Mesenchymal stem cell (in vitro differentiated cells and primary cell): ENCODE measurements at regions not wholly inside any gene's neighbourhood (a gene's known extent, or its start where the extent isn't known, plus 50 kb on each side); places are given as distances from the start of the nearest gene placed in this dataset.

ENCODE experiments used
- DNase-seq: peaks from one replicate; pipeline ENCODE4 v3.0.0-alpha.2; 2013
- H2AFZ ChIP-seq: one replicate; pipeline ENCODE4 v1.6.1; 2013; ENCODE audit warnings: low read depth, mild to moderate bottlenecking, control low read depth, inconsistent platforms, low read length, moderate library complexity
- H2AK5ac ChIP-seq: 2 replicates; pipeline ENCODE4 v1.6.1; 2013; ENCODE audit warnings: low read length, moderate library complexity, mild to moderate bottlenecking, inconsistent platforms; ENCODE audit not compliant: severe bottlenecking
- H2BK120ac ChIP-seq: one replicate; pipeline ENCODE4 v1.6.1; 2013; ENCODE audit warnings: low read depth, mild to moderate bottlenecking, inconsistent platforms, low read length, moderate library complexity
- H2BK12ac ChIP-seq, 2 experiments: one replicate each; pipeline ENCODE4 v1.6.1; 2013; ENCODE audit warnings: inconsistent platforms in 2 of 2, low read length in 2 of 2, mild to moderate bottlenecking in 2 of 2, moderate library complexity in 2 of 2, control low read depth in 1 of 2
- H2BK15ac ChIP-seq: one replicate; pipeline ENCODE4 v1.6.1; 2013; ENCODE audit warnings: mild to moderate bottlenecking, low read depth, inconsistent platforms; ENCODE audit not compliant: poor library complexity, severe bottlenecking
- H2BK5ac ChIP-seq: 2 replicates; pipeline ENCODE4 v1.6.1; 2013; ENCODE audit warnings: low read depth, mild to moderate bottlenecking, low read length, control low read depth, inconsistent platforms; ENCODE audit not compliant: poor library complexity, severe bottlenecking
- H3K14ac ChIP-seq, 2 experiments: one replicate each; pipeline ENCODE4 v1.6.1; 2013; ENCODE audit warnings: inconsistent platforms in 2 of 2, low read length in 2 of 2, control low read depth in 1 of 2, mild to moderate bottlenecking in 1 of 2, moderate library complexity in 1 of 2
- H3K18ac ChIP-seq, 2 experiments: one replicate each; pipeline ENCODE4 v1.6.1; 2013; ENCODE audit warnings: inconsistent platforms in 2 of 2, low read length in 2 of 2, control low read depth in 1 of 2, low read depth in 1 of 2, mild to moderate bottlenecking in 1 of 2
- H3K23ac ChIP-seq, 2 experiments: one replicate each; pipeline ENCODE4 v1.6.1; 2013; ENCODE audit warnings: inconsistent platforms in 2 of 2, low read length in 2 of 2, mild to moderate bottlenecking in 2 of 2, moderate library complexity in 2 of 2, control low read depth in 1 of 2
- H3K27ac ChIP-seq: 2 replicates; pipeline ENCODE4 v1.5.1; 2013; ENCODE audit warnings: mild to moderate bottlenecking, moderate library complexity, low read length, control low read depth, inconsistent platforms; ENCODE audit not compliant: poor library complexity, severe bottlenecking
- H3K27me3 ChIP-seq, 2 experiments: 2 replicates each; pipeline versions ENCODE4 v1.6.1 to v1.7.0; 2013; ENCODE audit warnings: low read length in 2 of 2, mild to moderate bottlenecking in 2 of 2, moderate library complexity in 2 of 2, control low read depth in 1 of 2, inconsistent platforms in 1 of 2; ENCODE audit not compliant: control insufficient read depth in 1 of 2, insufficient read depth in 1 of 2
- H3K36me3 ChIP-seq, 2 experiments: 2 replicates each; pipeline versions ENCODE4 v1.6.1 to v1.7.0; 2013; ENCODE audit warnings: low read length in 2 of 2, control low read depth in 1 of 2, inconsistent platforms in 1 of 2, low read depth in 1 of 2, mild to moderate bottlenecking in 1 of 2; ENCODE audit not compliant: insufficient read depth in 2 of 2, control insufficient read depth in 1 of 2
- H3K4ac ChIP-seq, 2 experiments: one replicate each; pipeline ENCODE4 v1.6.1; 2013; ENCODE audit warnings: inconsistent platforms in 2 of 2, low read length in 2 of 2, mild to moderate bottlenecking in 2 of 2, moderate library complexity in 2 of 2, control low read depth in 1 of 2, low read depth in 1 of 2
- H3K4me1 ChIP-seq: 2 replicates; pipeline ENCODE4 v1.6.1; 2013; ENCODE audit warnings: low read depth, low read length, control low read depth; ENCODE audit not compliant: control insufficient read depth, insufficient read depth
- H3K4me2 ChIP-seq: 2 replicates; pipeline ENCODE4 v1.6.1; 2013; ENCODE audit warnings: low read length, mild to moderate bottlenecking, inconsistent platforms; ENCODE audit not compliant: poor library complexity, severe bottlenecking
- H3K4me3 ChIP-seq, 2 experiments: 2 replicates each; pipeline versions ENCODE4 v1.5.1 to v1.7.0; 2013; ENCODE audit warnings: low read length in 2 of 2, mild to moderate bottlenecking in 2 of 2, control low read depth in 1 of 2, low read depth in 1 of 2; ENCODE audit not compliant: insufficient read depth in 1 of 2
- H3K79me1 ChIP-seq: replicated peaks from 2 replicates; pipeline ENCODE4 v1.6.1; 2013; ENCODE audit warnings: mild to moderate bottlenecking, control low read depth, low read length, inconsistent platforms; ENCODE audit not compliant: poor library complexity, severe bottlenecking
- H3K9ac ChIP-seq: 2 replicates; pipeline ENCODE4 v1.7.0; 2013; ENCODE audit warnings: mild to moderate bottlenecking, low read length, moderate library complexity
- H3K9me3 ChIP-seq: 2 replicates; pipeline ENCODE4 v1.7.0; 2013; ENCODE audit warnings: mild to moderate bottlenecking, low read length; ENCODE audit not compliant: control insufficient read depth
- H4K8ac ChIP-seq: one replicate; pipeline ENCODE4 v1.6.1; 2013; ENCODE audit warnings: inconsistent platforms, mild to moderate bottlenecking, low read length, moderate library complexity
- H4K91ac ChIP-seq: one replicate; pipeline ENCODE4 v1.6.1; 2013; ENCODE audit warnings: mild to moderate bottlenecking, low read length, inconsistent platforms
- WGBS: methylation state at CpG from one replicate; pipeline ENCODE4 v1.1.7; 2013; ENCODE audit warnings: mixed read lengths; 5-methylcytosine and 5-hydroxymethylcytosine counted together

GRCh38 chr7:81355911-81356310, 413.9 kb downstream of the HGF start:
- Histone ChIP-seq H3K79me1 (no peaks in the 10 kb centered on the region), H4K91ac (no peak overlapping the region), H3K14ac (no peak overlapping the region), H2BK12ac (no peak overlapping the region), H4K8ac (no peak overlapping the region), H3K27me3 (no peaks in the 10 kb centered on the region), H3K4me2 (no peak overlapping the region), H3K23ac (no peak overlapping the region), H3K4me1 (no peaks in the 10 kb centered on the region), H3K18ac (no peak overlapping the region), H3K4ac (no peak overlapping the region), H3K4me3 (no peak overlapping the region), H2BK120ac (no peak overlapping the region), H3K9ac (no peak overlapping the region), H2AFZ (no peak overlapping the region), H3K36me3 (no peaks in the 10 kb centered on the region), H2AK5ac (no peak overlapping the region), H2BK15ac (no peak overlapping the region), H3K27ac (no peak overlapping the region), H3K9me3 (no peaks in the 10 kb centered on the region), H2BK5ac (no peak overlapping the region)
- 100% methylated on average over 2 of the region's 2 CpGs for WGBS
- no peak for DNase-seq

- Histone ChIP-seq H2AK5ac (no peak overlapping the region), H2BK120ac (no peak overlapping the region), H3K27me3 (no peaks in the 10 kb centered on the region), H3K27ac (no peak overlapping the region), H3K9me3 (no peaks in the 10 kb centered on the region), H3K14ac (no peak overlapping the region), H3K4me2 (no peak overlapping the region), H3K18ac (no peak overlapping the region), H3K36me3 (no peaks in the 10 kb centered on the region), H2AFZ (no peak overlapping the region), H2BK12ac (no peak overlapping the region), H3K4ac (no peak overlapping the region), H3K79me1 (no peaks in the 10 kb centered on the region), H2BK5ac (no peak overlapping the region), H4K91ac (no peak overlapping the region), H3K4me1 (no peaks in the 10 kb centered on the region), H2BK15ac (no peak overlapping the region), H3K23ac (no peak overlapping the region), H3K9ac (no peak overlapping the region), H4K8ac (no peak overlapping the region), H3K4me3 (no peak overlapping the region)
- no peak for DNase-seq
- 100% methylated on average over 4 of the region's 5 CpGs for WGBS
These were observed 420.8 kb downstream of the HGF start for GRCh38 chr7:81349044-81349443.

- no peaks in the 10 kb centered on the region for H3K79me1 ChIP-seq
- no peak overlapping the region for H3K18ac ChIP-seq
- no peak overlapping the region for H3K9ac ChIP-seq
- H4K91ac ChIP-seq, result no peak overlapping the region
- no peaks in the 10 kb centered on the region for H3K4me1 ChIP-seq
- no peak for DNase-seq
- H3K9me3 ChIP-seq, result no peaks in the 10 kb centered on the region
- no peak overlapping the region for H2AK5ac ChIP-seq
- H3K23ac ChIP-seq, result no peak overlapping the region
- WGBS, result no CpG with 5 or more reads among the region's 2 CpGs
- H2BK15ac ChIP-seq, result no peak overlapping the region
- no peak overlapping the region for H2AFZ ChIP-seq
- no peak overlapping the region for H3K14ac ChIP-seq
- no peak overlapping the region for H3K4me3 ChIP-seq
- H3K36me3 ChIP-seq, result no peaks in the 10 kb centered on the region
- H4K8ac ChIP-seq, result no peak overlapping the region
- H2BK12ac ChIP-seq, result no peak overlapping the region
- H3K4ac ChIP-seq, result no peak overlapping the region
- H2BK5ac ChIP-seq, result no peak overlapping the region
- no peaks in the 10 kb centered on the region for H3K27me3 ChIP-seq
- H2BK120ac ChIP-seq, result no peak overlapping the region
- no peak overlapping the region for H3K4me2 ChIP-seq
- no peak overlapping the region for H3K27ac ChIP-seq
These were observed 421.1 kb upstream of the SEMA3C start for GRCh38 chr7:81339946-81340345.

GRCh38 chr7:81333536-81333935, 414.7 kb upstream of the SEMA3C start:
- H3K9me3 ChIP-seq, result no peaks in the 10 kb centered on the region
- no peak overlapping the region for H4K91ac ChIP-seq
- H2AK5ac ChIP-seq, result peak overlapping the region; percentile 86
- no peak overlapping the region for H3K27ac ChIP-seq
- H2BK5ac ChIP-seq, result no peak overlapping the region
- no peak overlapping the region for H2AFZ ChIP-seq
- H3K79me1 ChIP-seq, result no peaks in the 10 kb centered on the region
- H2BK12ac ChIP-seq, result no peak overlapping the region
- H3K18ac ChIP-seq, result no peak overlapping the region
- no peak overlapping the region for H3K4me3 ChIP-seq
- WGBS, result 100% methylated on average over 4 of the region's 13 CpGs
- no peak overlapping the region for H3K23ac ChIP-seq
- peak overlapping the region; percentile 28 for H2BK15ac ChIP-seq
- H2BK120ac ChIP-seq, result no peak overlapping the region
- H3K4me1 ChIP-seq, result peaks cover 2% of the 10 kb centered on the region
- DNase-seq, result no peak
- H3K4ac ChIP-seq, result no peak overlapping the region
- no peak overlapping the region for H3K14ac ChIP-seq
- no peak overlapping the region for H3K4me2 ChIP-seq
- H3K27me3 ChIP-seq, result no peaks in the 10 kb centered on the region
- no peaks in the 10 kb centered on the region for H3K36me3 ChIP-seq
- H4K8ac ChIP-seq, result no peak overlapping the region
- no peak overlapping the region for H3K9ac ChIP-seq
